H9 (cell line): ENCODE measurements at regions not wholly inside any gene's neighbourhood (a gene's known extent, or its start where the extent isn't known, plus 50 kb on each side); places are given as distances from the start of the nearest gene placed in this dataset.

ENCODE experiments used
- DNase-seq: peaks from one replicate; pipeline ENCODE4 v3.0.0-alpha.2; 2017
- H2AFZ ChIP-seq: one replicate; pipeline ENCODE4 v1.6.1; 2013; ENCODE audit warnings: mild to moderate bottlenecking, low read length, control low read depth, moderate library complexity
- H2AK5ac ChIP-seq: 2 replicates; pipeline ENCODE4 v1.6.1; 2013; ENCODE audit warnings: low read length, control low read depth, mixed read lengths; ENCODE audit not compliant: insufficient read length
- H2BK120ac ChIP-seq: one replicate; pipeline ENCODE4 v1.6.1; 2013; ENCODE audit warnings: low read depth, mild to moderate bottlenecking, low read length, control low read depth, inconsistent platforms; ENCODE audit not compliant: poor library complexity, severe bottlenecking
- H2BK12ac ChIP-seq: 2 replicates; pipeline ENCODE4 v1.6.1; 2013; ENCODE audit warnings: low read length, control low read depth, mixed read lengths, low read depth; ENCODE audit not compliant: insufficient read length
- H2BK15ac ChIP-seq: 2 replicates; pipeline ENCODE4 v1.6.1; 2013; ENCODE audit warnings: low read depth, low read length, control low read depth
- H2BK20ac ChIP-seq: one replicate; pipeline ENCODE4 v1.6.1; 2013; ENCODE audit warnings: low read depth, mild to moderate bottlenecking, low read length, control low read depth, inconsistent platforms; ENCODE audit not compliant: poor library complexity, severe bottlenecking
- H2BK5ac ChIP-seq: 2 replicates; pipeline ENCODE4 v1.6.1; 2013; ENCODE audit warnings: low read length, control low read depth, mixed read lengths; ENCODE audit not compliant: insufficient read length
- H3K14ac ChIP-seq: 2 replicates; pipeline ENCODE4 v1.6.1; 2013; ENCODE audit warnings: low read length, control low read depth; ENCODE audit not compliant: insufficient read depth
- H3K18ac ChIP-seq: 2 replicates; pipeline ENCODE4 v1.6.1; 2013; ENCODE audit warnings: low read depth, mild to moderate bottlenecking, mixed read lengths, low read length, control low read depth; ENCODE audit not compliant: insufficient read length
- H3K23ac ChIP-seq: 2 replicates; pipeline ENCODE4 v1.6.1; 2013; ENCODE audit warnings: low read length, control low read depth, mixed read lengths, low read depth; ENCODE audit not compliant: insufficient read length
- H3K23me2 ChIP-seq: 2 replicates; pipeline ENCODE4 v1.6.1; 2013; ENCODE audit warnings: low read depth, mild to moderate bottlenecking, mixed read lengths, low read length, control low read depth; ENCODE audit not compliant: insufficient read length, poor library complexity, severe bottlenecking
- H3K27ac ChIP-seq: 2 replicates; pipeline ENCODE4 v1.5.1; 2013; ENCODE audit warnings: low read length, control low read depth, mixed read lengths, low read depth; ENCODE audit not compliant: insufficient read length
- H3K27me3 ChIP-seq: 2 replicates; pipeline ENCODE4 v1.6.1; 2013; ENCODE audit warnings: low read length, control low read depth, inconsistent platforms; ENCODE audit not compliant: insufficient read depth
- H3K4ac ChIP-seq: 2 replicates; pipeline ENCODE4 v1.6.1; 2013; ENCODE audit warnings: low read depth, mild to moderate bottlenecking, control low read depth, inconsistent platforms, low read length, moderate library complexity
- H3K4me1 ChIP-seq: 2 replicates; pipeline ENCODE4 v1.6.1; 2013; ENCODE audit warnings: low read length, control low read depth, inconsistent platforms; ENCODE audit not compliant: insufficient read depth
- H3K4me2 ChIP-seq: 2 replicates; pipeline ENCODE4 v1.6.1; 2013; ENCODE audit warnings: low read length, control low read depth, mixed read lengths; ENCODE audit not compliant: insufficient read length, insufficient read depth
- H3K56ac ChIP-seq: 2 replicates; pipeline ENCODE4 v1.6.1; 2013; ENCODE audit warnings: low read depth, mild to moderate bottlenecking, mixed read lengths, low read length, control low read depth; ENCODE audit not compliant: insufficient read length
- H3K79me1 ChIP-seq: 2 replicates; pipeline ENCODE4 v1.6.1; 2013; ENCODE audit warnings: low read depth, mild to moderate bottlenecking, moderate library complexity, low read length, control low read depth, inconsistent platforms; ENCODE audit not compliant: insufficient read depth, poor library complexity, severe bottlenecking
- H3K79me2 ChIP-seq: 2 replicates; pipeline ENCODE4 v1.6.1; 2013; ENCODE audit warnings: low read length, control low read depth, inconsistent platforms; ENCODE audit not compliant: insufficient read depth
- H3K9ac ChIP-seq: 2 replicates; pipeline ENCODE4 v1.6.1; 2013; ENCODE audit warnings: low read length, control low read depth, mixed read lengths; ENCODE audit not compliant: insufficient read length; ENCODE audit errors: extremely low read depth
- H3K9me3 ChIP-seq: one replicate; pipeline ENCODE4 v1.6.1; 2013; ENCODE audit warnings: low read depth, low read length, inconsistent platforms; ENCODE audit not compliant: control insufficient read depth
- H3T11ph ChIP-seq: one replicate; pipeline ENCODE4 v1.6.1; 2013; ENCODE audit warnings: mild to moderate bottlenecking, low read length, control low read depth, inconsistent platforms
- H4K20me1 ChIP-seq: one replicate; pipeline ENCODE4 v1.6.1; 2013; ENCODE audit not compliant: control insufficient read depth, insufficient read length, insufficient read depth
- H4K5ac ChIP-seq: 2 replicates; pipeline ENCODE4 v1.6.1; 2013; ENCODE audit warnings: low read depth, mild to moderate bottlenecking, mixed read lengths, low read length, control low read depth; ENCODE audit not compliant: insufficient read length
- H4K8ac ChIP-seq: replicated peaks from 2 replicates; pipeline ENCODE4 v1.6.1; 2013; ENCODE audit warnings: low read length, control low read depth, mixed read lengths, low read depth; ENCODE audit not compliant: insufficient read length
- H4K91ac ChIP-seq: 2 replicates; pipeline ENCODE4 v1.6.1; 2013; ENCODE audit warnings: low read depth, mild to moderate bottlenecking, moderate library complexity, mixed read lengths, low read length, control low read depth; ENCODE audit not compliant: insufficient read length
- H3K27ac Mint-ChIP-seq, 3 experiments: 2 replicates in 2 of 3; 3 replicates in 1 of 3; pipeline ENCODE4 v1.8.0; 2020 to 2021; ENCODE audit warnings: mixed read lengths in 3 of 3, mild to moderate bottlenecking in 1 of 3, moderate library complexity in 1 of 3
- H3K27me3 Mint-ChIP-seq: 2 replicates; pipeline ENCODE4 v1.8.0; 2021; ENCODE audit warnings: low read depth, mild to moderate bottlenecking, moderate library complexity, mixed read lengths
- H3K36me3 Mint-ChIP-seq, 3 experiments: 2 replicates in 2 of 3; 3 replicates in 1 of 3; pipeline ENCODE4 v1.8.0; 2020 to 2021; ENCODE audit warnings: low read depth in 3 of 3, mixed read lengths in 3 of 3; ENCODE audit not compliant: insufficient read depth in 1 of 3
- H3K4me1 Mint-ChIP-seq, 2 experiments: 2 replicates each; pipeline ENCODE4 v1.8.0; 2020; ENCODE audit warnings: mixed read lengths in 2 of 2
- H3K4me3 Mint-ChIP-seq, 2 experiments: 2 replicates in 1 of 2; 3 replicates in 1 of 2; pipeline ENCODE4 v1.8.0; 2020 to 2021; ENCODE audit warnings: mild to moderate bottlenecking in 2 of 2, mixed read lengths in 2 of 2, moderate library complexity in 1 of 2
- H3K9me3 Mint-ChIP-seq, 2 experiments: 2 replicates in 1 of 2; 3 replicates in 1 of 2; pipeline ENCODE4 v1.8.0; 2020; ENCODE audit warnings: mild to moderate bottlenecking in 2 of 2, mixed read lengths in 2 of 2, moderate library complexity in 1 of 2
- WGBS: extraction: QIAGEN DNeasy Blood & Tissue Kit; methylation state at CpG from one replicate; pipeline ENCODE4 v1.1.7; 2013; ENCODE audit warnings: missing lambda C conversion rate, low lambda C conversion rate, mixed read lengths; ENCODE audit not compliant: insufficient read length; ENCODE audit errors: extremely low coverage; 5-methylcytosine and 5-hydroxymethylcytosine counted together
- TF ChIP-seq, protein P1 (sequence below): fragments of 200-600 bp; sonication (generic); conservative IDR thresholded peaks from 3 replicates; pipeline ENCODE4 v1.8.0; 2021; ENCODE audit warnings: antibody characterized with exemption, mild to moderate bottlenecking

DNA sequence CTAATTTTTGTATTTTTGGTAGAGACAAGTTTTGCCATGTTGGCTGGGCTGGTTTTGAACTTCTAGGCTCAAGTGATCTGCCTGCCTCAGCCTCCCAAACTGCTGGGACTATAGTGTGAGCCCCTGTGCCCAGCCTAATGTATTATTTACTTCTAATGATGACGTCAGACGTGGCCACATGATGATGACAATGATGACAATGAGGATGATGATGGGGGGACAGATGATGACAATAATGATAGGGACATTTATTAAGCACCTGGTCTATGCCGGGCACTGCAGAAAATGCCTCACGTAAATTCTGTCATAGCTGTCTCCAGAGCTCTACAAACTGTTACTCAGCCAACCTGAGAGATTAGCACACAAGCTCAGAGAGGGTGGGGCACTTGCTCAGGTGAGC lies 169.3 kb downstream of the SHANK2 start:
- Histone ChIP-seq H2BK15ac (no peak overlapping the region), H2BK5ac (no peak overlapping the region), H3T11ph (no peak overlapping the region), H4K5ac (no peak overlapping the region), H2BK12ac (no peak overlapping the region), H3K18ac (no peak overlapping the region), H3K9me3 (peaks cover 8% of the 10 kb centered on the region), H2AFZ (no peak overlapping the region), H3K14ac (no peak overlapping the region), H4K20me1 (no peaks in the 10 kb centered on the region), H3K79me2 (no peaks in the 10 kb centered on the region), H3K4me2 (no peak overlapping the region), H3K4ac (no peak overlapping the region), H3K9ac (no peak overlapping the region), H3K27me3 (no peaks in the 10 kb centered on the region), H3K27ac (no peak overlapping the region), H3K56ac (no peak overlapping the region), H2BK20ac (no peak overlapping the region), H2AK5ac (no peak overlapping the region), H2BK120ac (no peak overlapping the region), H3K23ac (no peak overlapping the region), H4K8ac (no peak overlapping the region), H4K91ac (no peak overlapping the region), H3K4me1 (no peaks in the 10 kb centered on the region), H3K23me2 (no peaks in the 10 kb centered on the region), H3K79me1 (no peaks in the 10 kb centered on the region)
- Mint-ChIP-seq H3K27ac (no peak overlapping the region), H3K27me3 (no peaks in the 10 kb centered on the region), H3K4me3 (no peak overlapping the region), H3K9me3 (peaks cover 9 to 13% of the 10 kb centered on the region in 2 experiments), H3K4me1 (peaks cover 8 to 10% of the 10 kb centered on the region in 2 experiments), H3K36me3 (peaks cover 11 to 25% (median 22%) of the 10 kb centered on the region in 3 experiments)
- WGBS: no CpG with 5 or more reads among the region's 4 CpGs
- TF ChIP-seq, protein P1, sequence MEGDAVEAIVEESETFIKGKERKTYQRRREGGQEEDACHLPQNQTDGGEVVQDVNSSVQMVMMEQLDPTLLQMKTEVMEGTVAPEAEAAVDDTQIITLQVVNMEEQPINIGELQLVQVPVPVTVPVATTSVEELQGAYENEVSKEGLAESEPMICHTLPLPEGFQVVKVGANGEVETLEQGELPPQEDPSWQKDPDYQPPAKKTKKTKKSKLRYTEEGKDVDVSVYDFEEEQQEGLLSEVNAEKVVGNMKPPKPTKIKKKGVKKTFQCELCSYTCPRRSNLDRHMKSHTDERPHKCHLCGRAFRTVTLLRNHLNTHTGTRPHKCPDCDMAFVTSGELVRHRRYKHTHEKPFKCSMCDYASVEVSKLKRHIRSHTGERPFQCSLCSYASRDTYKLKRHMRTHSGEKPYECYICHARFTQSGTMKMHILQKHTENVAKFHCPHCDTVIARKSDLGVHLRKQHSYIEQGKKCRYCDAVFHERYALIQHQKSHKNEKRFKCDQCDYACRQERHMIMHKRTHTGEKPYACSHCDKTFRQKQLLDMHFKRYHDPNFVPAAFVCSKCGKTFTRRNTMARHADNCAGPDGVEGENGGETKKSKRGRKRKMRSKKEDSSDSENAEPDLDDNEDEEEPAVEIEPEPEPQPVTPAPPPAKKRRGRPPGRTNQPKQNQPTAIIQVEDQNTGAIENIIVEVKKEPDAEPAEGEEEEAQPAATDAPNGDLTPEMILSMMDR: no peak
- DNase-seq: no peak
